ENCODE measurements at regions not wholly inside any gene's neighbourhood (a gene's known extent, or its start where the extent isn't known, plus 50 kb on each side); places are given as distances from the start of the nearest gene placed in this dataset.

DNA sequence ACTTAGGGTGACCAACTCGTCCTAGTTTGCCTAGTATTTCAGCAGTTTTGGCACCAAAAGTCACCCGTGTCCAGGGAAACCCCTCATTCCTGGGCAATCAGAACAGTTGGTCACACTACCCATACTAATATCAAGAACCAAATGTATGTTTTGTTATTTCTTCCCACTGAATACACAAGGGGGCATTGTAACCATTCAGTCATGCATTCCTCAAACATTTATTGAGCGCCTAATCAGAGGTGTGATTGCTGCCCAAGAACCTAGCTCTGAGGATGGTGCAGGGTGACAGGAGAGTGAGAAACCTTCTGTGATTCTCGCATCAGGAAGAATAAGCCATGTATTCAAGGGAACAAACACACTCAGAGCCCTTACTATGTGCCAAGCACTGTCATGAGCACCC, 69.8 kb upstream of the RAI2 start:
- Histone ChIP-seq H3K27ac (no peak overlapping the region), H3K9me3 (no peaks in the 10 kb centered on the region), H3K4me1 (no peaks in the 10 kb centered on the region), H3K27me3 (no peaks in the 10 kb centered on the region), H3K36me3 (no peaks in the 10 kb centered on the region), H3K4me3 (no peak overlapping the region)
- in situ Hi-C loops (cut with MboI; ENCODE audit: low pct_ligation_motif_present in 1 of 4, low pct_unique_long_range_greater_than_20kb in 1 of 4, low sequenced_read_pairs in 3 of 4) (no loop called here), intact Hi-C loops (cut with DNase I; ENCODE audit: low total_unique reads) (no loop called here)
- no peak for DNase-seq
- 62% methylated on average over 4 of the region's 4 CpGs; no CpG with 5 or more reads in 1 of the 2 donors for WGBS, 2 donors (ENCODE audit: low coverage in 1 of 2)
- TF ChIP-seq EP300 (IDR thresholded peaks at IDR 0.05; ENCODE audit: low read depth): no peak

DNA sequence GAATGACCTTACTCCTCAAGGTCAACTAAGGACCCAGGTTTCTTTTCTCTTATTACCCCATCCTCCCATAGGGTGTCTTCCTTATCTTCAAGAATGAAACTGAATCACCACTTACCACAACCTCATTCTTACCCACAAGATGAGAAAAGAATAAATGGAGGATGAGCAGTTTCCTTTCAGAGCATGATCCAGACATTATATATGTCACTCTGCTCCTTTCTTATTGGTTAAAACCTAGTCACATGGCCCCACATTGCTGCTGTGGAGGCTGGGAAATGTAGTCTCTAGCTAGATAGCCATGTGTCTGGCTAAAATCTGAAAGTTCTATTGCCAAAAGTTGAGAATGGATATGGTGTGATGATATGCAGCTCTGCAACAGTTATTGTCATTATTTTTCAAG, 62.4 kb upstream of the RAI2 start:
- H3K9me3 ChIP-seq: no peaks in the 10 kb centered on the region
- no peak for DNase-seq
- in situ Hi-C loops (cut with MboI; ENCODE audit: low pct_ligation_motif_present in 1 of 4, low pct_unique_long_range_greater_than_20kb in 1 of 4, low sequenced_read_pairs in 3 of 4): no loop called here
- intact Hi-C loops (cut with DNase I; ENCODE audit: low total_unique reads): loop anchor here (5.0 kb wide), 1 partner anchor 864 kb away; no protein-coding TSS in a partner anchor
- no peaks in the 10 kb centered on the region for H3K36me3 ChIP-seq
- H3K27me3 ChIP-seq: no peaks in the 10 kb centered on the region
- H3K27ac ChIP-seq: no peak overlapping the region
- H3K4me1 ChIP-seq: peaks cover 0 to 12% (median 2%) of the 10 kb centered on the region in 4 donors
- no peak for TF ChIP-seq POLR2AphosphoS5 (IDR thresholded peaks at IDR 0.05)
- TF ChIP-seq, protein P1, sequence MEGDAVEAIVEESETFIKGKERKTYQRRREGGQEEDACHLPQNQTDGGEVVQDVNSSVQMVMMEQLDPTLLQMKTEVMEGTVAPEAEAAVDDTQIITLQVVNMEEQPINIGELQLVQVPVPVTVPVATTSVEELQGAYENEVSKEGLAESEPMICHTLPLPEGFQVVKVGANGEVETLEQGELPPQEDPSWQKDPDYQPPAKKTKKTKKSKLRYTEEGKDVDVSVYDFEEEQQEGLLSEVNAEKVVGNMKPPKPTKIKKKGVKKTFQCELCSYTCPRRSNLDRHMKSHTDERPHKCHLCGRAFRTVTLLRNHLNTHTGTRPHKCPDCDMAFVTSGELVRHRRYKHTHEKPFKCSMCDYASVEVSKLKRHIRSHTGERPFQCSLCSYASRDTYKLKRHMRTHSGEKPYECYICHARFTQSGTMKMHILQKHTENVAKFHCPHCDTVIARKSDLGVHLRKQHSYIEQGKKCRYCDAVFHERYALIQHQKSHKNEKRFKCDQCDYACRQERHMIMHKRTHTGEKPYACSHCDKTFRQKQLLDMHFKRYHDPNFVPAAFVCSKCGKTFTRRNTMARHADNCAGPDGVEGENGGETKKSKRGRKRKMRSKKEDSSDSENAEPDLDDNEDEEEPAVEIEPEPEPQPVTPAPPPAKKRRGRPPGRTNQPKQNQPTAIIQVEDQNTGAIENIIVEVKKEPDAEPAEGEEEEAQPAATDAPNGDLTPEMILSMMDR (IDR thresholded peaks at IDR 0.05): no peak
- no peak for TF ChIP-seq EP300 (IDR thresholded peaks at IDR 0.05; ENCODE audit: low read depth)
- no peak for TF ChIP-seq POLR2A (IDR thresholded peaks at IDR 0.05)
- H3K4me3 ChIP-seq: no peak overlapping the region

DNA sequence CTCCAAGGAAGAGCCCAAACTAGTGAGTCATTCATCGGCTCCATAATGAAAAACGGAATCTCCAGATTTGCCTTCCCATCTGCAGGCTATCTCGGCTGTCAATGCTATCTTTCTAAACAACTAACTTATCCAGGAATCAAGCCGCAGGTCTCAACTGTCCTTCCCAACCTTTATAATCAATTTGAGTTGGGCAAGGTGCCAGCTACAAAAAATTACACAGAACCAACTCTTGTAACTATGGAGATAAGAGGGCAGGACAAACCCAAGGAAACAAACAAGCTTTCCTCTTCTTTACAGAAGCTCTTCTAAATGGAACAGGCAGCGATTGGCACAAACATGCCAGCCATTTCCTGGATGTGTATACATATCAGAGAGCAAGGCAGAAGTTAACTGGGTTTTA, 61.2 kb upstream of the RAI2 start:
- H3K4me1 ChIP-seq: peaks cover 0 to 12% (median 2%) of the 10 kb centered on the region in 4 donors
- H3K36me3 ChIP-seq: no peaks in the 10 kb centered on the region
- 20 to 36% methylated on average over 1 to 5 of the region's 5 CpGs for WGBS, 2 donors (ENCODE audit: low coverage in 1 of 2)
- in situ Hi-C loops (cut with MboI; ENCODE audit: low pct_ligation_motif_present in 1 of 4, low pct_unique_long_range_greater_than_20kb in 1 of 4, low sequenced_read_pairs in 3 of 4) (no loop called here), intact Hi-C loops (cut with DNase I; ENCODE audit: low total_unique reads) (loop anchor here (5.0 kb wide), 1 partner anchor 865 kb away; no protein-coding TSS in a partner anchor)
- H3K27me3 ChIP-seq: no peaks in the 10 kb centered on the region
- no peaks in the 10 kb centered on the region for H3K9me3 ChIP-seq
- TF ChIP-seq POLR2AphosphoS5 (IDR thresholded peaks at IDR 0.05): no peak
- TF ChIP-seq POLR2A (IDR thresholded peaks at IDR 0.05): no peak
- TF ChIP-seq, protein P1 (IDR thresholded peaks at IDR 0.05): no peak
- TF ChIP-seq EP300 (IDR thresholded peaks at IDR 0.05; ENCODE audit: low read depth): no peak
- H3K4me3 ChIP-seq: no peak overlapping the region
- H3K27ac ChIP-seq: no peak overlapping the region
- DNase-seq: peak; percentile 12

DNA sequence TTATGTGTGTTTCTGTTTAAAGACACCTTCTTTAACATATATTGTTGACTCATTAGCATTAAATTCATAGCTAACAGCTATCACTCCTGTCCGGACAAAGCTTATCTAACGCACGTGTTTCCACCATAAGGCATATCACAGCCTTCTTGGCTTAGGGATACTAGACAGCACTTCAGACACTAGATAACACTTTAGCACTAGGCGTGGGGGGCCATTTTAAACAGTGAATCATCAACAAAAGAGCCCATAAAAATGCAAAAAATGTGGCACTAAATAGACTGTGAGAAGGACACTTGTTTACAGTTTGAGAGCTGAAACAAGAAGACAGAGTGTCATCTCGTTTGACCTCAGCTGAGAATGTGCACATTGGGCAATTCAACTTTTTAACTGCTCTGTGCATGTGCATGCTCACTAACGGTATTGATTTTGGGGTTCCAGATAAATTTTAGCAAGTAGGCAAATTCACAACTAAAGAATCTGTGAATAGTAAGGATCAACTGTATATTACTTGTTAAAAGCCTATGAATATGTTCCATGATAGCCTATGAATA, 58.9 kb upstream of the RAI2 start:
- TF ChIP-seq POLR2A (IDR thresholded peaks at IDR 0.05): no peak
- TF ChIP-seq, protein P1 (IDR thresholded peaks at IDR 0.05): no peak
- no peak for TF ChIP-seq POLR2AphosphoS5 (IDR thresholded peaks at IDR 0.05)
- no peak for TF ChIP-seq EP300 (IDR thresholded peaks at IDR 0.05; ENCODE audit: low read depth)
- intact Hi-C loops (cut with DNase I; ENCODE audit: low total_unique reads) (loop anchor here (5.0 kb wide), 1 partner anchor 867 kb away; no protein-coding TSS in a partner anchor), in situ Hi-C loops (cut with MboI; ENCODE audit: low pct_ligation_motif_present in 1 of 4, low pct_unique_long_range_greater_than_20kb in 1 of 4, low sequenced_read_pairs in 3 of 4) (no loop called here)

More for the DNA sequence above, 58.9 kb upstream of the RAI2 start:
- 66 to 80% methylated on average over 2 to 6 of the region's 6 CpGs for WGBS, 2 donors (ENCODE audit: low coverage in 1 of 2)
- no peak for DNase-seq
- Histone ChIP-seq H3K9me3 (no peaks in the 10 kb centered on the region), H3K4me1 (peaks cover 0 to 12% (median 2%) of the 10 kb centered on the region in 4 donors), H3K36me3 (no peaks in the 10 kb centered on the region), H3K4me3 (no peak overlapping the region), H3K27me3 (no peaks in the 10 kb centered on the region), H3K27ac (no peak overlapping the region)
